Mesendoderm (in vitro differentiated cells): ENCODE measurements at regions not wholly inside any gene's neighbourhood (a gene's known extent, or its start where the extent isn't known, plus 50 kb on each side); places are given as distances from the start of the nearest gene placed in this dataset.
A peak's percentile ranks its signal among the peaks of the same experiment; 100 is the strongest.

Experiments
- DNase-seq: peaks from one replicate; pipeline ENCODE4 v3.0.0; 2013
- H2AK5ac ChIP-seq: 2 replicates; pipeline ENCODE4 v1.6.1; 2013; ENCODE audit warnings: low read length, inconsistent platforms
- H2BK120ac ChIP-seq: 2 replicates; pipeline ENCODE4 v1.6.1; 2013; ENCODE audit warnings: low read depth, mild to moderate bottlenecking, low read length, moderate library complexity, mixed read lengths
- H2BK15ac ChIP-seq: replicated peaks from 2 replicates; pipeline ENCODE4 v1.6.1; 2013; ENCODE audit warnings: low read depth, mild to moderate bottlenecking, moderate library complexity
- H2BK5ac ChIP-seq: 2 replicates; pipeline ENCODE4 v1.6.1; 2013; ENCODE audit warnings: low read length, inconsistent platforms
- H3K18ac ChIP-seq: 2 replicates; pipeline ENCODE4 v1.6.1; 2013; ENCODE audit warnings: mild to moderate bottlenecking, low read length, mixed read lengths
- H3K23ac ChIP-seq: one replicate; pipeline ENCODE4 v1.6.1; 2013; ENCODE audit warnings: low read length
- H3K27ac ChIP-seq: 2 replicates; pipeline ENCODE4 v1.5.1; 2013; ENCODE audit warnings: low read depth, mild to moderate bottlenecking, inconsistent platforms, low read length, moderate library complexity
- H3K27me3 ChIP-seq: 2 replicates; pipeline ENCODE4 v1.6.1; 2013; ENCODE audit warnings: low read length, control low read depth, mild to moderate bottlenecking, inconsistent platforms; ENCODE audit not compliant: insufficient read depth, poor library complexity
- H3K36me3 ChIP-seq: 2 replicates; pipeline ENCODE4 v1.6.1; 2013; ENCODE audit warnings: low read length, inconsistent platforms; ENCODE audit not compliant: control insufficient read depth, insufficient read depth
- H3K4ac ChIP-seq: one replicate; pipeline ENCODE4 v1.6.1; 2013; ENCODE audit warnings: low read depth, mild to moderate bottlenecking, low read length, moderate library complexity
- H3K4me1 ChIP-seq: 2 replicates; pipeline ENCODE4 v1.6.1; 2013; ENCODE audit warnings: low read depth, low read length, inconsistent platforms; ENCODE audit not compliant: control insufficient read depth
- H3K4me2 ChIP-seq: 2 replicates; pipeline ENCODE4 v1.6.1; 2013; ENCODE audit warnings: low read length
- H3K4me3 ChIP-seq: 2 replicates; pipeline ENCODE4 v1.5.1; 2013; ENCODE audit warnings: mild to moderate bottlenecking, low read length
- H3K56ac ChIP-seq: one replicate; pipeline ENCODE4 v1.6.1; 2013; ENCODE audit warnings: low read length
- H3K79me1 ChIP-seq: 2 replicates; pipeline ENCODE4 v1.6.1; 2013; ENCODE audit warnings: low read length, inconsistent platforms
- H3K79me2 ChIP-seq: 2 replicates; pipeline ENCODE4 v1.6.1; 2013; ENCODE audit warnings: mild to moderate bottlenecking, low read length; ENCODE audit not compliant: control insufficient read depth, insufficient read depth
- H3K9ac ChIP-seq: 2 replicates; pipeline ENCODE4 v1.6.1; 2013; ENCODE audit warnings: low read length, inconsistent platforms
- H4K5ac ChIP-seq: one replicate; pipeline ENCODE4 v1.6.1; 2013; ENCODE audit warnings: low read length
- H4K8ac ChIP-seq: one replicate; pipeline ENCODE4 v1.6.1; 2013; ENCODE audit warnings: low read depth, mild to moderate bottlenecking, control low read depth, low read length, moderate library complexity
- WGBS: extraction: QIAGEN DNeasy Blood & Tissue Kit; methylation state at CpG from one replicate; pipeline ENCODE4 v1.1.7; 2013; ENCODE audit warnings: low lambda C conversion rate, missing lambda C conversion rate; ENCODE audit not compliant: insufficient coverage; ENCODE audit errors: extremely low coverage; 5-methylcytosine and 5-hydroxymethylcytosine counted together

GRCh38 chr18:27780061-27780745 is 396.7 kb downstream of the CDH2 start:
- peaks cover 2% of the 10 kb centered on the region for H3K4me1 ChIP-seq
- H3K9ac ChIP-seq, result no peak overlapping the region
- no CpG with 5 or more reads among the region's 4 CpGs for WGBS
- H3K79me1 ChIP-seq, result no peaks in the 10 kb centered on the region
- no peak overlapping the region for H3K18ac ChIP-seq
- H3K4me3 ChIP-seq, result no peak overlapping the region
- H2BK5ac ChIP-seq, result no peak overlapping the region
- H3K79me2 ChIP-seq, result no peaks in the 10 kb centered on the region
- H3K23ac ChIP-seq, result no peak overlapping the region
- H3K4me2 ChIP-seq, result no peak overlapping the region
- H3K56ac ChIP-seq, result no peak overlapping the region
- no peaks in the 10 kb centered on the region for H3K27me3 ChIP-seq
- H3K4ac ChIP-seq, result no peak overlapping the region
- DNase-seq, result no peak
- no peak overlapping the region for H2BK15ac ChIP-seq
- no peak overlapping the region for H2BK120ac ChIP-seq
- H4K5ac ChIP-seq, result no peak overlapping the region
- no peak overlapping the region for H2AK5ac ChIP-seq
- H3K36me3 ChIP-seq, result no peaks in the 10 kb centered on the region
- H4K8ac ChIP-seq, result no peak overlapping the region
- H3K27ac ChIP-seq, result no peak overlapping the region

GRCh38 chr18:27778925-27779324 is 398.0 kb downstream of the CDH2 start:
- Histone ChIP-seq H3K27ac (no peak overlapping the region), H3K4ac (no peak overlapping the region), H3K36me3 (no peaks in the 10 kb centered on the region), H3K23ac (no peak overlapping the region), H2BK120ac (no peak overlapping the region), H2BK5ac (no peak overlapping the region), H3K56ac (no peak overlapping the region), H3K4me2 (no peak overlapping the region), H3K18ac (no peak overlapping the region), H3K79me1 (no peaks in the 10 kb centered on the region), H3K27me3 (no peaks in the 10 kb centered on the region), H4K8ac (no peak overlapping the region), H3K79me2 (no peaks in the 10 kb centered on the region), H3K9ac (no peak overlapping the region), H2BK15ac (no peak overlapping the region), H3K4me3 (no peak overlapping the region), H4K5ac (no peak overlapping the region), H3K4me1 (peaks cover 2% of the 10 kb centered on the region), H2AK5ac (no peak overlapping the region)
- DNase-seq, result peak; percentile 35
- no CpG with 5 or more reads among the region's 1 CpG for WGBS

GRCh38 chr18:27778441-27778840 is 398.5 kb downstream of the CDH2 start:
- Histone ChIP-seq H4K5ac (no peak overlapping the region), H3K4ac (no peak overlapping the region), H2BK120ac (no peak overlapping the region), H3K36me3 (no peaks in the 10 kb centered on the region), H3K23ac (no peak overlapping the region), H2AK5ac (no peak overlapping the region), H2BK5ac (no peak overlapping the region), H3K4me1 (peaks cover 2% of the 10 kb centered on the region), H2BK15ac (no peak overlapping the region), H3K4me2 (no peak overlapping the region), H3K27ac (no peak overlapping the region), H3K79me2 (no peaks in the 10 kb centered on the region), H3K27me3 (no peaks in the 10 kb centered on the region), H3K4me3 (no peak overlapping the region), H3K18ac (no peak overlapping the region), H4K8ac (no peak overlapping the region), H3K56ac (no peak overlapping the region), H3K9ac (no peak overlapping the region), H3K79me1 (no peaks in the 10 kb centered on the region)
- no CpG with 5 or more reads among the region's 2 CpGs for WGBS
- DNase-seq, result peak; percentile 42

GRCh38 chr18:27772081-27772480 is 404.8 kb downstream of the CDH2 start:
- Histone ChIP-seq H2BK5ac (no peak overlapping the region), H3K4me2 (no peak overlapping the region), H4K5ac (no peak overlapping the region), H3K36me3 (no peaks in the 10 kb centered on the region), H3K27me3 (no peaks in the 10 kb centered on the region), H2BK120ac (no peak overlapping the region), H2BK15ac (no peak overlapping the region), H3K79me1 (no peaks in the 10 kb centered on the region), H3K9ac (no peak overlapping the region), H3K56ac (no peak overlapping the region), H3K18ac (no peak overlapping the region), H2AK5ac (no peak overlapping the region), H3K4me1 (no peaks in the 10 kb centered on the region), H3K4ac (no peak overlapping the region), H3K4me3 (no peak overlapping the region), H3K27ac (no peak overlapping the region), H3K23ac (no peak overlapping the region), H4K8ac (no peak overlapping the region), H3K79me2 (no peaks in the 10 kb centered on the region)
- DNase-seq, result no peak
- no CpG with 5 or more reads among the region's 5 CpGs for WGBS

GRCh38 chr18:27771571-27771970 is 405.4 kb downstream of the CDH2 start:
- H3K36me3 ChIP-seq, result no peaks in the 10 kb centered on the region
- H3K4me1 ChIP-seq, result no peaks in the 10 kb centered on the region
- H3K56ac ChIP-seq, result no peak overlapping the region
- H3K4ac ChIP-seq, result no peak overlapping the region
- H2BK15ac ChIP-seq, result no peak overlapping the region
- no peak overlapping the region for H3K9ac ChIP-seq
- no peak overlapping the region for H4K5ac ChIP-seq
- no peaks in the 10 kb centered on the region for H3K27me3 ChIP-seq
- no peak overlapping the region for H3K23ac ChIP-seq
- no peak overlapping the region for H3K4me2 ChIP-seq
- no peak overlapping the region for H3K18ac ChIP-seq
- no peak overlapping the region for H3K4me3 ChIP-seq
- no peak overlapping the region for H2BK5ac ChIP-seq
- no peak overlapping the region for H2AK5ac ChIP-seq
- no peak overlapping the region for H3K27ac ChIP-seq
- no peak overlapping the region for H2BK120ac ChIP-seq
- no peak for DNase-seq
- H4K8ac ChIP-seq, result no peak overlapping the region
- H3K79me2 ChIP-seq, result no peaks in the 10 kb centered on the region
- no peaks in the 10 kb centered on the region for H3K79me1 ChIP-seq

- H3K79me1 ChIP-seq, result no peaks in the 10 kb centered on the region
- no peak overlapping the region for H2BK120ac ChIP-seq
- no peak overlapping the region for H3K18ac ChIP-seq
- no peak overlapping the region for H3K4ac ChIP-seq
- H3K79me2 ChIP-seq, result no peaks in the 10 kb centered on the region
- H4K8ac ChIP-seq, result no peak overlapping the region
- no peaks in the 10 kb centered on the region for H3K4me1 ChIP-seq
- no peak overlapping the region for H3K56ac ChIP-seq
- H3K36me3 ChIP-seq, result no peaks in the 10 kb centered on the region
- H2BK15ac ChIP-seq, result no peak overlapping the region
- WGBS, result no CpG with 5 or more reads among the region's 1 CpG
- no peak for DNase-seq
- H2AK5ac ChIP-seq, result no peak overlapping the region
- no peak overlapping the region for H4K5ac ChIP-seq
- H2BK5ac ChIP-seq, result no peak overlapping the region
- H3K4me2 ChIP-seq, result no peak overlapping the region
- no peak overlapping the region for H3K27ac ChIP-seq
- H3K23ac ChIP-seq, result no peak overlapping the region
- H3K9ac ChIP-seq, result no peak overlapping the region
- H3K4me3 ChIP-seq, result no peak overlapping the region
- H3K27me3 ChIP-seq, result no peaks in the 10 kb centered on the region
These were observed 407.8 kb downstream of the CDH2 start for GRCh38 chr18:27769152-27769551.
